ENCODE measurements at regions not wholly inside any gene's neighbourhood (a gene's known extent, or its start where the extent isn't known, plus 50 kb on each side); places are given as distances from the start of the nearest gene placed in this dataset.
"Not testable (repeated sequence)": the region's sequence is repeated elsewhere in the genome, so short reads cannot be mapped to it uniquely, and the experiment has no call there.

DNA sequence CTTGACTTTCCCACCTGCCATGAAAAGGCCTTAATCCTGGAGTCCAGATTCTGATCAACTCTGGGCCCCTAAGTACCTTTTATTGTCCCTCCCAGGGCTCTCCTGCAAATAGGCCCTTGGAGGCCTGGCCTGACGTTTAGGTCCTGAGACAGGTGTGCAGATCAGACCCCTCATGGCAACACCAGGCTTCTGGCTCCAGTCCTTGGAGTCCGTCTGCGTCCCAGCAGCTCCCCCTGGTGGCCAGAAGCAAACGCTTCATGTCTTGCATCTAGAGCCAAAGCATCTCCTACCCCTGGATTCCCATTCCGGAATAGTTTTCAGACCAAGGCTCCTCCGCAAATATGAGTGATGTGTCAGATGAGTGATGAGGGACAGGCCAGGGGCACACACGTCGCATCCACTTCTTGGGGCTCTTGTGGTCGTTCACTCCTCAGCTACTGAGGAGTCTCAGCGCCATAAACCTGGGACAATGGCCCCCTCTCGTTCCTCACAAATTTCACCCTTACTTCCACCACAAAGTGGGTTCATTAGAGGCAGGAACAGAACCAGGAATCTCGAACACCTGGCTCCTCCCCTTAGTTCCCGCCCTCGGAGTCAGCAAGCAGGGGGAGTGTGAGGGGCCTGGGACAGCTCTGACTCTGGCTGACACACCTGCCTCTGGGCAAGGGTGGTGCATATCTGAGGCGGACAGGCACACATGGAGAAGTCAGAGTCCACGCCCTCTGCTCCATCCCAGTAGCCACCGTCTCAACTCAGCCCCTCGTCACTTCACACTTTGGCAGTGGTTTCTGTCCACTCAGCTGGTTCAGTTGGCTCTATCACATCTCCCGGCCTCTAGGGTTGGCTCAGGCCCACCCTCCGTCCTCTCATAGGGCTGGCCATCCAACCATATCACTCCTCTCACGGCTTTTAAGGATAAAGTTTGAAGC lies 77.9 kb upstream of the PWP1 start:
- Histone ChIP-seq H3K9ac (ENCODE audit: low read depth, low read length) (no peak overlapping the region), H3K4me3 (ENCODE audit: low read length) (no peak overlapping the region), H3K27me3 (ENCODE audit: insufficient read depth, low read length) (peaks cover 10% of the 10 kb centered on the region), H3K4me1 (ENCODE audit: insufficient read depth, low read length) (peaks cover 11% of the 10 kb centered on the region; the same call in 1 of the 2 replicates), H3K27ac (ENCODE audit: low read length) (no peak overlapping the region), H3K36me3 (ENCODE audit: insufficient read depth, low read depth, low read length) (no peaks in the 10 kb centered on the region), H3K9me3 (ENCODE audit: insufficient read depth, low read depth, low read length) (no peaks in the 10 kb centered on the region)

DNA sequence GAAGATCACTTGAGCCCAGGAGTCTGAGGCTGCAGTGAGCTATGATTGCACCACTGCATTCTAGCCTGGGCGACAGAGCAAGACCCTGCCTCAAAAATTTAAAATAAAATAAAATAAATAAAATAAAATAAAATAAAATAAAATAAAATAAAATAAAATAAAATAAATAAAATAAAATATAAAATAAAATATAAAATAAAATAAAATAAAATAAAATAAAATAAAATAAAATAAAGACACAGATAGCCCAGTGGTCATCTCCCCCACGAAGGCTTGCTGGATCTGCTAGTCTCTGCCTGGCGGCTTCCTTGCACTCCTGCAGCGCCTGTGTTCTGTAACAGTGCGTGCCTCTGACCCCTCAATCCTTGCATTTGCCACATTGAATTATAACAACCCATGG lies 76.8 kb upstream of the PWP1 start:
- not testable (repeated sequence) for H3K9ac ChIP-seq (ENCODE audit: low read depth, low read length); H3K27ac ChIP-seq (ENCODE audit: low read length); H3K9me3 ChIP-seq (ENCODE audit: insufficient read depth, low read depth, low read length); H3K4me3 ChIP-seq (ENCODE audit: low read length); H3K36me3 ChIP-seq (ENCODE audit: insufficient read depth, low read depth, low read length)
- Histone ChIP-seq H3K4me1 (ENCODE audit: insufficient read depth, low read length) (peaks cover 11% of the 10 kb centered on the region; the same call in 1 of the 2 replicates), H3K27me3 (ENCODE audit: insufficient read depth, low read length) (peaks cover 10% of the 10 kb centered on the region)

DNA sequence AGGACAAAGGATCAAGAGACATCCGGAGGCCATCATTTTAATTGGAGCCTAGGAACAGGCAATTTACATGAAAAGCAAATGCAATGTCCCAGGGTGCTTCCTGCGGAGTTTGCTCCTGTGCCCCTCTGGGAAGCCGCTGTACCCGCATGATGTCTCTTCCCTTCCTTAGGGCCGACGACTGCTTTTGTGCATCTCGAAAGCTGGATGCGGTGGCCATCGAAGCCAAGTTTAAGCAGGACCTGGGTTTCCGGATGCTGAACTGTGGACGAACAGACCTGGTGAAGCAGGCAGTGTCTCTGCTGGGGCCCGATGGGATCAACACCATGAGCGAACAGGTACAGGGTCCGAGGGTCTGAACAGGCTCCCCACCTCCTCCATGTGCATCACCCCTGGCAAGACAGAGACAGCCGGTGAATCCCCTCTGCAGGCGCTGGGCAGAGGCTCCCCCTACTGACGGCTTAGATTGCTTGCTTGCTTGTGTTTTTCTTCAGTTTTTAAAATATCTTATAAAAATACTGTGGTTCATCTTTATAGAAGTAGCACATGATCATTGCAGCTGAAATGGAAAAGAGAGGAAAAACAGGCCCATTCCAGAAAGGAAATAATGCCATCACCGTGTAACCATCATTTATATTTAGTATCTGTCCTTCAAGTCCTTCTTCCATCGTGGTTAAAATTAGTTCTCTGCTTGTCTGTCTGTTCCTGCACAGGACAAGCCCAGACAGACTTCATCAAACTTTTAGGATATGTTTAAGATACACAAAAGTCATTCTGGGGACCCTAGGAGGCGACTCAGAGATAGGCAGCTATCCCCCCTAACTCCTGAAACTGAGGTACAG lies 75.4 kb upstream of the PWP1 start:
- Histone ChIP-seq H3K4me3 (ENCODE audit: low read length) (peak overlapping the region; percentile 59; the same call in 1 of the 2 replicates), H3K9ac (ENCODE audit: low read depth, low read length) (peak overlapping the region; percentile 46; the same call in 1 of the 2 replicates), H3K27me3 (ENCODE audit: insufficient read depth, low read length) (peaks cover 10% of the 10 kb centered on the region), H3K27ac (ENCODE audit: low read length) (no peak overlapping the region), H3K4me1 (ENCODE audit: insufficient read depth, low read length) (peaks cover 11% of the 10 kb centered on the region; the same call in 1 of the 2 replicates), H3K36me3 (ENCODE audit: insufficient read depth, low read depth, low read length) (no peaks in the 10 kb centered on the region), H3K9me3 (ENCODE audit: insufficient read depth, low read depth, low read length) (no peaks in the 10 kb centered on the region)

DNA sequence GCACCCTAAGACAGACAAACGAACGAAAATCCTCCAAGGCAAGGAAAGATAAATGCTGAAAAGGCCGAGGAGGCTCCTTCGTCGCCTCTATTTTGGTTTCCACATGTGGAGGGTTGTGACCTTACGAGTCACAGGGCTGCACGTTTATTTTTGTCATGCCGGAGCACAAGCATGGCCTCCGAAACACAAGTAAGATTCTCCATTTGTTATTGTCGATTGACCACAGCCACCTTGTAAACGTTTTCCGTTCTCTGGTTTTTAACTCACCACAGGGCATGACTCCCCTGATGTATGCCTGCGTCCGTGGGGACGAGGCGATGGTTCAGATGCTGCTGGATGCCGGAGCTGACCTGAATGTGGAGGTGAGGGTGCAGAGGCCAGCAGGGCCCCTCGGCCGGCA lies 73.1 kb upstream of the PWP1 start:
- H3K9me3 ChIP-seq (ENCODE audit: insufficient read depth, low read depth, low read length): no peaks in the 10 kb centered on the region
- H3K4me3 ChIP-seq (ENCODE audit: low read length): no peak overlapping the region
- H3K27me3 ChIP-seq (ENCODE audit: insufficient read depth, low read length): peaks cover 10% of the 10 kb centered on the region
- H3K27ac ChIP-seq (ENCODE audit: low read length): no peak overlapping the region
- H3K36me3 ChIP-seq (ENCODE audit: insufficient read depth, low read depth, low read length): no peaks in the 10 kb centered on the region
- no peak overlapping the region for H3K9ac ChIP-seq (ENCODE audit: low read depth, low read length)
- H3K4me1 ChIP-seq (ENCODE audit: insufficient read depth, low read length): peaks cover 11% of the 10 kb centered on the region; the same call in 1 of the 2 replicates

DNA sequence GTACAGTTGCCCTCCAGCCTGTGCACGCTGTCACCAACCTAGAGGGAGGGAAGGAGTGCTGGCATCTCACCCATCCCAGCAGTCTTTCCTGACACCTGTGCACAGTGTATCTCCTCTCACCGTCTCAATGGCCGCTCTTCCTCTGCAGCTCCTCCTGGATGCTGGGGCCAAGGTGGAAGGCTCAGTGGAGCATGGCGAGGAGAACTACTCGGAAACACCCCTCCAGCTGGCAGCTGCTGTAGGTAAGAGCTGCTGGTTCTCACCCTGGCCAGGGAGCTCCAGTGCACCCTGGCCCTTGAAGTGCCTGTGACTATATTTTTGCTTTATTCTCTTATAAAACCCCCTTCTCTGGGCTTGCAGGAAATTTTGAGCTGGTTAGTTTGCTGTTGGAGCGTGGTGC lies 68.7 kb upstream of the PWP1 start:
- Histone ChIP-seq H3K9ac (ENCODE audit: low read depth, low read length) (no peak overlapping the region), H3K27ac (ENCODE audit: low read length) (no peak overlapping the region), H3K36me3 (ENCODE audit: insufficient read depth, low read depth, low read length) (no peaks in the 10 kb centered on the region), H3K27me3 (ENCODE audit: insufficient read depth, low read length) (no peaks in the 10 kb centered on the region), H3K9me3 (ENCODE audit: insufficient read depth, low read depth, low read length) (no peaks in the 10 kb centered on the region), H3K4me1 (ENCODE audit: insufficient read depth, low read length) (no peaks in the 10 kb centered on the region), H3K4me3 (ENCODE audit: low read length) (no peak overlapping the region)

DNA sequence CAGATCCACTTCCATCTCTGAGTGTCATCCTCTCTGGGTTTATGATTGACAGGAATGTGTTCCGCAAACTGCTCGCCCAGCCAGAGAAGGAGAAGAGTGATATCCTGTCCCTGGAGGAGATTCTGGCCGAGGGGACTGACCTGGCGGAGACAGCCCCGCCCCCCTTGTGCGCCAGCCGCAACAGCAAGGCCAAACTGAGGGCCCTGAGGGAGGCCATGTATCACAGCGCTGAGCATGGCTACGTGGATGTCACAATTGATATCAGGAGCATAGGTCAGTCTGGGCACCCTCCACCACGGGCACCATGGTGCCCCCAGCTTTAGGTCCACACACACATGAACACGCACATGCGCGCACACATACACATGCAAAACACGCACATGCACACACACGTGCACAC lies 67.5 kb upstream of the PWP1 start:
- Histone ChIP-seq H3K27ac (ENCODE audit: low read length) (no peak overlapping the region), H3K9me3 (ENCODE audit: insufficient read depth, low read depth, low read length) (no peaks in the 10 kb centered on the region), H3K4me1 (ENCODE audit: insufficient read depth, low read length) (no peaks in the 10 kb centered on the region), H3K9ac (ENCODE audit: low read depth, low read length) (no peak overlapping the region), H3K4me3 (ENCODE audit: low read length) (no peak overlapping the region), H3K27me3 (ENCODE audit: insufficient read depth, low read length) (no peaks in the 10 kb centered on the region), H3K36me3 (ENCODE audit: insufficient read depth, low read depth, low read length) (no peaks in the 10 kb centered on the region)

DNA sequence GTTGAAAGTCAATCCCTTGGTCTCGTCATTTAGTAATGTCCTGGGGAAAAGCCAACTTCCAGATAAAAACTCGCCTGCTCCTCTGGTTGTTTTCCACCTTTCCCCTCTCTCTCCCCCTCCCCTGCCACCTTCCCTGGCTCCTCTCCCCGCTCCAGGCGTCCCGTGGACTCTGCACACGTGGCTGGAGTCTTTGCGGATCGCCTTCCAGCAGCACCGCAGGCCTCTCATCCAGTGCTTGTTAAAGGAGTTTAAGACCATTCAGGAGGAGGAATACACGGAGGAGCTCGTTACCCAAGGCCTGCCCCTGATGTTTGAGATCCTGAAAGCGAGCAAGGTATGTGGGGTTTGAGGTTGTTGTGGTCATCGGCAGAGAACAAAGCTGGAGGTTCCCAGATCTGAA lies 65.8 kb upstream of the PWP1 start:
- Histone ChIP-seq H3K36me3 (ENCODE audit: insufficient read depth, low read depth, low read length) (no peaks in the 10 kb centered on the region), H3K9ac (ENCODE audit: low read depth, low read length) (no peak overlapping the region), H3K4me3 (ENCODE audit: low read length) (no peak overlapping the region), H3K4me1 (ENCODE audit: insufficient read depth, low read length) (no peaks in the 10 kb centered on the region), H3K9me3 (ENCODE audit: insufficient read depth, low read depth, low read length) (peaks cover 5% of the 10 kb centered on the region; the same call in 1 of the 2 replicates), H3K27ac (ENCODE audit: low read length) (no peak overlapping the region), H3K27me3 (ENCODE audit: insufficient read depth, low read length) (no peaks in the 10 kb centered on the region)

DNA sequence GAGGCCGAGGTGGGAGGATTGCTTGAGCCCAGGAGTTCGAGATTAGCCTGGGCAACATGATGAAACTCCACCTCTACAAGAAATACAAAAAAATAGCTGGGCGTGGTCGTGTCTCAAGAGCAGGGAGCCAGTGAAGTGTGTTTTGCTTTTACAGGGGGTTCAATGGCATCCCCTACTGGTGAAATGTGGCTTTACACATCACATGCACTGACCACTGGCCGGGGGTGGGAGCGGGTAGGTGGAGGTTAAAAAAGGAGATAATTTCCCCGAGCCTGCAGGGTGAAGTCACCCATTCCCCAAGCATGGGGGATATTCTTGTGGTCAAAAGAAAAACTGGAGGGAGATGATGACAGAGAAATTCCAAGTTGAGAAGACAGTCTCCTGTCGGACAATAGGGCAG lies 63.6 kb upstream of the PWP1 start:
- peaks cover 10% of the 10 kb centered on the region for H3K9me3 ChIP-seq (ENCODE audit: insufficient read depth, low read depth, low read length)
- no peak overlapping the region for H3K27ac ChIP-seq (ENCODE audit: low read length)
- H3K4me1 ChIP-seq (ENCODE audit: insufficient read depth, low read length): no peaks in the 10 kb centered on the region
- no peak overlapping the region for H3K9ac ChIP-seq (ENCODE audit: low read depth, low read length)
- no peak overlapping the region for H3K4me3 ChIP-seq (ENCODE audit: low read length)
- no peaks in the 10 kb centered on the region for H3K36me3 ChIP-seq (ENCODE audit: insufficient read depth, low read depth, low read length)
- H3K27me3 ChIP-seq (ENCODE audit: insufficient read depth, low read length): no peaks in the 10 kb centered on the region

DNA sequence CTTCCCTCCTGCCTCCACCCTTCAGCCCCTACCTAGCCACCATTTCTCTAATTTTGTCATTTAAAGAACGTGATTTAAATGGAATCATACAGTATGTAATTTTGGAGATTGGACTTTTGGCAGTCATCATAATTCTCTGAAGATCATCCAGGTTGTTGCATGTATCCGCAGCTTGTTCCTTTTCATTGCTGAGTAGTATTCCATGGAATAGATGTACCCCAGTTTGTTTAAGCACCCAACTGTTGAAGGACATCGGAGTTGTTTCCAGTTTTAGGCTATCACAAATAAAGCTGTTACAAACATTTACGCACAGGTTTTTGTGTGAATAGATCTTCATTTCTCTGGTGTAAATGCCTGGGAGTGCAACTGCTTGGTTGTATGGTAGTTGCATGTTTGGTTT lies 61.1 kb upstream of the PWP1 start:
- no peak overlapping the region for H3K4me3 ChIP-seq (ENCODE audit: low read length)
- no peak overlapping the region for H3K9ac ChIP-seq (ENCODE audit: low read depth, low read length)
- peaks cover 10% of the 10 kb centered on the region for H3K9me3 ChIP-seq (ENCODE audit: insufficient read depth, low read depth, low read length)
- H3K27me3 ChIP-seq (ENCODE audit: insufficient read depth, low read length): no peaks in the 10 kb centered on the region
- no peaks in the 10 kb centered on the region for H3K4me1 ChIP-seq (ENCODE audit: insufficient read depth, low read length)
- no peaks in the 10 kb centered on the region for H3K36me3 ChIP-seq (ENCODE audit: insufficient read depth, low read depth, low read length)
- no peak overlapping the region for H3K27ac ChIP-seq (ENCODE audit: low read length)

DNA sequence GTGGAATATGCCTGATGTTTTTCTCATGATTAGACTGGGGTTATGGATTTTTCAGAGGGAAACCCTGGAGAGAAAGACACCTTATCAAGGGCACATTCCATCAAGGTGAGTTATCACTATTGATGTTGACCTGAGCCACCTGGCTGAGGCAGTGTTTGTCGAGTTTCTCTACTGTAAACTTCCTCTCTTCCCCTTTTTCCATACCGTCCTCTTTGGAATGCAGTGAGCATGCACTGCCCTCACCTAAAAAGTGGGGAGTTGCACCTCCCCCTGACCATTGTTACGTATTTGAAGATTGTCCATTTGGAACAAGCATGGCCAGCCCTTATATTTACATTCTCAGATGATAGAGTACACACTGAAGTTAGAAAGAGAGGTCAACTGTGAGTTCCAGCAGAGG lies 53.9 kb upstream of the PWP1 start:
- peaks cover 29% of the 10 kb centered on the region for H3K4me1 ChIP-seq (ENCODE audit: insufficient read depth, low read length)
- no peaks in the 10 kb centered on the region for H3K9me3 ChIP-seq (ENCODE audit: insufficient read depth, low read depth, low read length)
- no peak overlapping the region for H3K9ac ChIP-seq (ENCODE audit: low read depth, low read length)
- H3K36me3 ChIP-seq (ENCODE audit: insufficient read depth, low read depth, low read length): no peaks in the 10 kb centered on the region
- no peak overlapping the region for H3K4me3 ChIP-seq (ENCODE audit: low read length)
- H3K27ac ChIP-seq (ENCODE audit: low read length): no peak overlapping the region
- H3K27me3 ChIP-seq (ENCODE audit: insufficient read depth, low read length): no peaks in the 10 kb centered on the region

DNA sequence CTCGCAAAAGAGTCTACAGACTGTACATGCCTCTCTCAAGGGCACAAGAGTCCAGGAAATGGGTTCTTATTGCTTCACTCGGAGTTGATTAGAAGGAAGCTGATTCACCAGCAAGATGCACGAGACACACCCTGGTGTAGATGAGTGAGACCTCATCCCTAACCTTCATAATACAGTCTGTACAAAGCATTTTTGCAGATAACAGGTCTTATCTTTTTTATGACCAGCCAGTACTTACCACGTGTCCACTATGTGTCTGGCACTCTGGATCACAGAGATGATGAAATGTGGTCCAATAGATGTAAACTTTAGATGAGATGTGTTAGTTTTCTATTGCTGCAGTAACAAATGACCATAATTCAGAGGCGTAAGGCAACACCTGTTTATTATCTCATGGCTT lies 53.4 kb upstream of the PWP1 start:
- Histone ChIP-seq H3K4me3 (ENCODE audit: low read length) (no peak overlapping the region), H3K9ac (ENCODE audit: low read depth, low read length) (no peak overlapping the region), H3K36me3 (ENCODE audit: insufficient read depth, low read depth, low read length) (no peaks in the 10 kb centered on the region), H3K27ac (ENCODE audit: low read length) (no peak overlapping the region), H3K4me1 (ENCODE audit: insufficient read depth, low read length) (peaks cover 29% of the 10 kb centered on the region), H3K27me3 (ENCODE audit: insufficient read depth, low read length) (no peaks in the 10 kb centered on the region), H3K9me3 (ENCODE audit: insufficient read depth, low read depth, low read length) (no peaks in the 10 kb centered on the region)
